ENCODE measurements at regions not wholly inside any gene's neighbourhood (a gene's known extent, or its start where the extent isn't known, plus 50 kb on each side); places are given as distances from the start of the nearest gene placed in this dataset.

DNA sequence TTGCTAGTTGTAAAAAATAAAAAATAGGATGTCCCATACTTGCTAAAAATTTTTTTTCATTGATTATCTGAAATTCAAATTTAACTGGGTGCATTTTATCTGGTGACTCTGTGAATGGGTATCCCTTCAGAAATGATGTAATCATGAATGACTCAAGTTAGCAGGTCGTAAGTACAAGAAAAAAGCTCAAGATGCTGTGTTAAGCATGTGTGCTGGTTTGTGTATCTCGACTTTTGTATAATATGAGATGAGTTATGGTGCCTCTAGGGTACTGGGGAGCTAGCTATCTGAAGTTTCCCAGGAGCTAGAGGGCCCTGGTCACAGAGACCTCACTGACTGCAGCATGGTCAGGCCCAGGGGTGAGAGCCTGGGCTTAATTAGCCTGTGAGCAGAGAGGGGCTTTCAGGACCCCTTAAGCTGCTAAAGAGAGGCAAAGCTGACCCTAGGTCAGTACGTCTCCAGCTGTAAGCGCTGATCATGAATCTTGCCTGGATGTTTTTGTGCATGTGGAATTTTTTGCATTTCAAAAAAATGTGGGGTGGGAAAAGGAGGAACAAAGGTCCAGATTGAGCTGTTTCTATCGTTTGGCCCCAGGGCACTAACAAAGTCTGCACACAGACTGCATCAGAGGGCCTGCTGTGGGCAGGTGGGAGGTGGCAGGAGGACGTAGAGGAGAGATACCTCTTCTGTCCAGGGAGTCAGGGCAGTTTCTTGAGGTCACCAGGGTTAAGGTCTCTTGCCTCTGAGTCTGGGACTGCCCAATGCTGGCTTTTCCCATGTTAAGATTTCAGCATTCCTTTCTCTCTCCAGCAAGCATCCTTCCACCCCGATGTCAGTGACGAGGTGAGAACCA lies 233.2 kb upstream of the TPM1 start:
- Histone ChIP-seq H3K27me3 (ENCODE audit: insufficient read depth, low read depth, severe bottlenecking) (no peaks in the 10 kb centered on the region), H3K27ac (no peak overlapping the region)

DNA sequence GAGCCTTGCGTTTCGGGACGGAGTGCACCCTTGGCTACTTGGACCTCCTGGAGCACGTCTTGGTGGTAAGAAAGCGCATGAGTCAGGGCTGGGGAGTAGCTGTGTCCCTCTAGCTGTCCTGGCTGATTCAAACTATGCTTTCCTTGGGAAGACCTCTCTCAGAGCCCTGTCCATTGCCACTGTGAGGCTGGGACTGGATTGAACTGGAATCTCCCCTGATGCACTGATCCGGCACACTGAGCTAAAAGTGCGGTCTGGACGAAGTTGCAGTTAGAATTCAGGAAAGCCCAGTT lies 232.6 kb upstream of the TPM1 start:
- no peak overlapping the region for H3K4me3 ChIP-seq (ENCODE audit: low read depth, low read length)
- H3K9me3 ChIP-seq (ENCODE audit: severe bottlenecking), result no peaks in the 10 kb centered on the region
- TF ChIP-seq, protein P1, sequence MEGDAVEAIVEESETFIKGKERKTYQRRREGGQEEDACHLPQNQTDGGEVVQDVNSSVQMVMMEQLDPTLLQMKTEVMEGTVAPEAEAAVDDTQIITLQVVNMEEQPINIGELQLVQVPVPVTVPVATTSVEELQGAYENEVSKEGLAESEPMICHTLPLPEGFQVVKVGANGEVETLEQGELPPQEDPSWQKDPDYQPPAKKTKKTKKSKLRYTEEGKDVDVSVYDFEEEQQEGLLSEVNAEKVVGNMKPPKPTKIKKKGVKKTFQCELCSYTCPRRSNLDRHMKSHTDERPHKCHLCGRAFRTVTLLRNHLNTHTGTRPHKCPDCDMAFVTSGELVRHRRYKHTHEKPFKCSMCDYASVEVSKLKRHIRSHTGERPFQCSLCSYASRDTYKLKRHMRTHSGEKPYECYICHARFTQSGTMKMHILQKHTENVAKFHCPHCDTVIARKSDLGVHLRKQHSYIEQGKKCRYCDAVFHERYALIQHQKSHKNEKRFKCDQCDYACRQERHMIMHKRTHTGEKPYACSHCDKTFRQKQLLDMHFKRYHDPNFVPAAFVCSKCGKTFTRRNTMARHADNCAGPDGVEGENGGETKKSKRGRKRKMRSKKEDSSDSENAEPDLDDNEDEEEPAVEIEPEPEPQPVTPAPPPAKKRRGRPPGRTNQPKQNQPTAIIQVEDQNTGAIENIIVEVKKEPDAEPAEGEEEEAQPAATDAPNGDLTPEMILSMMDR (IDR thresholded peaks at IDR 0.05; ENCODE audit: low read depth, low read length), result no peak
- no peaks in the 10 kb centered on the region for H3K27me3 ChIP-seq (ENCODE audit: insufficient read depth, low read depth, severe bottlenecking)
- no peak overlapping the region for H3K27ac ChIP-seq
- H3K36me3 ChIP-seq, result peaks cover 18% of the 10 kb centered on the region
- no peak for DNase-seq

More for the DNA sequence above, 233.2 kb upstream of the TPM1 start:
- H3K4me3 ChIP-seq (ENCODE audit: low read depth, low read length), result no peak overlapping the region
- no peak for DNase-seq
- TF ChIP-seq, protein P1 (IDR thresholded peaks at IDR 0.05; ENCODE audit: low read depth, low read length), result no peak
- H3K9me3 ChIP-seq (ENCODE audit: severe bottlenecking), result no peaks in the 10 kb centered on the region
- H3K36me3 ChIP-seq, result peaks cover 18% of the 10 kb centered on the region

GRCh38 chr15:62812515-62812835 lies 230.1 kb upstream of the TPM1 start:
- TF ChIP-seq, protein P1 (IDR thresholded peaks at IDR 0.05; ENCODE audit: low read depth, low read length), result no peak
- no peak for DNase-seq
- Histone ChIP-seq H3K36me3 (peaks cover 7% of the 10 kb centered on the region), H3K4me3 (ENCODE audit: low read depth, low read length) (no peak overlapping the region), H3K27ac (no peak overlapping the region), H3K27me3 (ENCODE audit: insufficient read depth, low read depth, severe bottlenecking) (no peaks in the 10 kb centered on the region), H3K9me3 (ENCODE audit: severe bottlenecking) (no peaks in the 10 kb centered on the region)

GRCh38 chr15:62816342-62817069 lies 226.0 kb upstream of the TPM1 start:
- DNase-seq, result no peak
- TF ChIP-seq, protein P1 (IDR thresholded peaks at IDR 0.05; ENCODE audit: low read depth, low read length), result no peak

DNA sequence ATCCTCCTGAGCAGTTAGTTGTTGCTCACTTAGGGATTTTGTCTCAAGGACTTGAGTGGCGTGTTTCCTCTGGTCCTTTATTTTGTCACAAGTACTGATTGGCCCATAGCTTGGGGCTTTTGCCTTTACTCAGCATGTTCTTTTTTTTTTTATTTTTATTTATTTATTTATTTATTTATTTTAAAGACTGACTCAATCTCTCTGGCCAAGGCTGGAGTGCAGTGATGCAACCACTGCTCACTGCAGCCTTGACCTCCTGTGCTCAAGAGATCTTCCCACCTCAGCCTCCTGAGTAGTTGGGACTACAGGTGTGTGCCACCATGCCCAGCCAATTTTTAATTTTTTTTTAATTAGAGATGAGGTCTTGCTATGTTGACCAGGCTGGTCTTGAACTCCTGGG lies 223.9 kb upstream of the TPM1 start:
- DNase-seq, result no peak
- no peaks in the 10 kb centered on the region; the same call in none of the 2 replicates for H3K36me3 ChIP-seq
- H3K27ac ChIP-seq, result no peak overlapping the region
- TF ChIP-seq, protein P1 (IDR thresholded peaks at IDR 0.05; ENCODE audit: low read depth, low read length), result no peak
- H3K9me3 ChIP-seq (ENCODE audit: severe bottlenecking), result no peaks in the 10 kb centered on the region
- H3K4me3 ChIP-seq (ENCODE audit: low read depth, low read length), result no peak overlapping the region
- H3K27me3 ChIP-seq (ENCODE audit: insufficient read depth, low read depth, severe bottlenecking), result no peaks in the 10 kb centered on the region

More at GRCh38 chr15:62816342-62817069, 226.0 kb upstream of the TPM1 start:
- no peaks in the 10 kb centered on the region for H3K27me3 ChIP-seq (ENCODE audit: insufficient read depth, low read depth, severe bottlenecking)
- H3K27ac ChIP-seq, result no peak overlapping the region
- no peak overlapping the region for H3K4me3 ChIP-seq (ENCODE audit: low read depth, low read length)
- peaks cover 4% of the 10 kb centered on the region; the same call in 1 of the 2 replicates for H3K36me3 ChIP-seq
- no peaks in the 10 kb centered on the region for H3K9me3 ChIP-seq (ENCODE audit: severe bottlenecking)

Data from WERI-Rb-1 (cell line).